Cardiac muscle cell (in vitro differentiated cells and primary cell): ENCODE measurements at regions not wholly inside any gene's neighbourhood (a gene's known extent, or its start where the extent isn't known, plus 50 kb on each side); places are given as distances from the start of the nearest gene placed in this dataset.

Experiments
- DNase-seq, 2 donors: peaks; one replicate each; pipeline versions ENCODE4 v3.0.0 to v3.0.0-alpha.2; 2010 to 2017; ENCODE audit warnings: low read depth in 1 of 2, low spot score in 1 of 2
- H3K27ac ChIP-seq: fragments of 200-600 bp; sonication (generic); 2 replicates; pipeline ENCODE4 v1.5.1; 2016
- H3K27me3 ChIP-seq: fragments of 200-600 bp; sonication (generic); 2 replicates; pipeline ENCODE4 v1.6.0; 2016; ENCODE audit warnings: control low read depth
- H3K36me3 ChIP-seq: fragments of 200-600 bp; sonication (generic); 2 replicates; pipeline ENCODE4 v1.5.1; 2016; ENCODE audit warnings: control low read depth
- H3K4me1 ChIP-seq: fragments of 200-600 bp; sonication (generic); 2 replicates; pipeline ENCODE4 v1.8.1; 2017; ENCODE audit warnings: low read depth, mild to moderate bottlenecking, mixed run types
- H3K4me3 ChIP-seq: fragments of 200-600 bp; sonication (generic); 2 replicates; pipeline ENCODE4 v1.5.1; 2016; ENCODE audit warnings: mild to moderate bottlenecking
- H3K9me3 ChIP-seq: fragments of 200-600 bp; sonication (generic); 2 replicates; pipeline ENCODE4 v1.5.1; 2017; ENCODE audit warnings: low read depth, mild to moderate bottlenecking, control low read depth
- CTCF ChIP-seq: IDR thresholded peaks from 2 replicates; pipeline ENCODE4 v1.5.1; 2012; ENCODE audit warnings: low read depth, mild to moderate bottlenecking, low read length

GRCh38 chr2:15748736-15749323, 157.2 kb downstream of the DDX1 start:
- Histone ChIP-seq H3K27ac (peak overlapping the region; percentile 91), H3K36me3 (no peaks in the 10 kb centered on the region), H3K4me1 (peaks cover 30% of the 10 kb centered on the region), H3K9me3 (no peaks in the 10 kb centered on the region), H3K4me3 (no peak overlapping the region), H3K27me3 (no peaks in the 10 kb centered on the region)
- DNase-seq = peak; percentile 56 to 83
- TF ChIP-seq CTCF = peak; percentile 60

- H3K4me3 ChIP-seq = no peak overlapping the region
- H3K4me1 ChIP-seq = peaks cover 30% of the 10 kb centered on the region
- no peak for TF ChIP-seq CTCF
- no peaks in the 10 kb centered on the region for H3K36me3 ChIP-seq
- no peaks in the 10 kb centered on the region for H3K27me3 ChIP-seq
- no peaks in the 10 kb centered on the region for H3K9me3 ChIP-seq
- peak in 1 of 2 donors; percentile 8 for DNase-seq
- H3K27ac ChIP-seq = peak overlapping the region; percentile 91
Measured at GRCh38 chr2:15749460-15750432, 158.1 kb downstream of the DDX1 start.

GRCh38 chr2:15750433-15750814, 158.8 kb downstream of the DDX1 start:
- no peak for DNase-seq
- no peaks in the 10 kb centered on the region for H3K9me3 ChIP-seq

GRCh38 chr2:15750822-15751329, 159.2 kb downstream of the DDX1 start:
- no peak for DNase-seq
- Histone ChIP-seq H3K4me3 (no peak overlapping the region), H3K4me1 (peaks cover 30% of the 10 kb centered on the region), H3K27ac (peak overlapping the region; percentile 91), H3K36me3 (no peaks in the 10 kb centered on the region), H3K27me3 (no peaks in the 10 kb centered on the region), H3K9me3 (no peaks in the 10 kb centered on the region)
- TF ChIP-seq CTCF = no peak

More at GRCh38 chr2:15750433-15750814, 158.8 kb downstream of the DDX1 start:
- no peak for TF ChIP-seq CTCF
- Histone ChIP-seq H3K27ac (peak overlapping the region; percentile 91), H3K4me3 (no peak overlapping the region), H3K4me1 (peaks cover 30% of the 10 kb centered on the region), H3K36me3 (no peaks in the 10 kb centered on the region), H3K27me3 (no peaks in the 10 kb centered on the region)

- TF ChIP-seq CTCF = no peak
- Histone ChIP-seq H3K4me3 (no peak overlapping the region), H3K36me3 (no peaks in the 10 kb centered on the region), H3K9me3 (no peaks in the 10 kb centered on the region), H3K27ac (peak overlapping the region; percentile 91), H3K4me1 (peaks cover 30% of the 10 kb centered on the region), H3K27me3 (no peaks in the 10 kb centered on the region)
- no peak for DNase-seq
Measured at GRCh38 chr2:15751477-15751876, 159.8 kb downstream of the DDX1 start.
